ENCODE measurements at regions not wholly inside any gene's neighbourhood (a gene's known extent, or its start where the extent isn't known, plus 50 kb on each side); places are given as distances from the start of the nearest gene placed in this dataset.

DNA sequence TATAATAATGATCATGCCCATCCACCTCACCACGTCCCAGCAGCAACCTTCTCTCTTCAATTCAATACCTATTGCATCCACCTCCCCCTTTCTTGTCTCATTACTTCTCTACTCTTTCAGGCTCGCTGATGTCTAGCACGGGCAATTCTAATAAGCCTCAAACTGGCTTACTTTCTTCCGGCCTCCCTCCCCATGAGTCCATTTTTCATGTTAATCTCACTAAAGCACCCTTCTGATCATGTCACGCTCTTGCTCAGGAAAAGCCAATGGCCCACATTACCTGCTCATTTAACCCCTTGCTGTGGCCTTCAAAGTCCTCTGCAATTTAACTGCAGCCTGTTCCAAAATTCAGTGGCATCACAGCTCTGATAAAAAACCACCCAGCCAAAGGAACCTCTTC lies 105.1 kb downstream of the UTRN start:
- Histone ChIP-seq H3K4me1 (ENCODE audit: control insufficient read depth in 1 of 2, low read depth in 2 of 2) (peaks cover 21 to 31% of the 10 kb centered on the region in 2 donors), H3K9me3 (no peaks in the 10 kb centered on the region), H3K27ac (no peak overlapping the region), H3K36me3 (no peaks in the 10 kb centered on the region), H3K27me3 (replicated peaks; ENCODE audit: insufficient read depth) (no peaks in the 10 kb centered on the region), H3K4me3 (no peak overlapping the region)
- ATAC-seq (ENCODE audit: insufficient number of reproducible peaks, low FRiP score, low read depth): no peak
- TF ChIP-seq CTCF (IDR thresholded peaks at IDR 0.05): no peak
- no peak for DNase-seq (ENCODE audit: low spot score)

DNA sequence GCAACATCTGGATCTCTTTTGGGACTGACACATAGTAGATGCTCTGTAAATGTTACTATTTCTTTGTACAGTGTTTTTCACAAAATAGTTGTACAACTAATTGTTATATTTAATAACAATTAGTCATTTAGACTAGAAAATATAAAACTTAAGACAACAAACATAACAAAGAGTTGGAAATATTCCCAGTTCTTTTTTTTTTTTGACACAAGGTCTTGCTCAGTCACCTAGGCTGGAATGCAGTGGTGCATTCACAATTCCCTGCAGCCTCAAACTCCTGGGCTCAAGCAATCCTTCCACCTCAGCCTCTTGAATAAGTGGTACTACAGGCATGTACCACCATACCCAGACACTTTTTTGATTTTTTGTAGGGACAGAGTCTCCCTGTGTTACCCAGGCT lies 105.8 kb downstream of the UTRN start:
- Histone ChIP-seq H3K36me3 (no peaks in the 10 kb centered on the region), H3K27me3 (replicated peaks; ENCODE audit: insufficient read depth) (no peaks in the 10 kb centered on the region), H3K9me3 (no peaks in the 10 kb centered on the region), H3K4me3 (no peak overlapping the region), H3K27ac (no peak overlapping the region), H3K4me1 (ENCODE audit: control insufficient read depth in 1 of 2, low read depth in 2 of 2) (peaks cover 23 to 27% of the 10 kb centered on the region in 2 donors)
- ATAC-seq (ENCODE audit: insufficient number of reproducible peaks, low FRiP score, low read depth) (no peak), DNase-seq (ENCODE audit: low spot score) (no peak)
- no peak for TF ChIP-seq CTCF (IDR thresholded peaks at IDR 0.05)

GRCh38 chr6:144392536-144392935 lies 107.4 kb downstream of the UTRN start:
- TF ChIP-seq CTCF (IDR thresholded peaks at IDR 0.05): no peak
- Histone ChIP-seq H3K27me3 (replicated peaks; ENCODE audit: insufficient read depth) (no peaks in the 10 kb centered on the region), H3K36me3 (no peaks in the 10 kb centered on the region), H3K4me1 (ENCODE audit: control insufficient read depth in 1 of 2, low read depth in 2 of 2) (peaks cover 9 to 12% of the 10 kb centered on the region in 2 donors), H3K9me3 (no peaks in the 10 kb centered on the region), H3K4me3 (no peak overlapping the region), H3K27ac (no peak overlapping the region)
- ATAC-seq (ENCODE audit: insufficient number of reproducible peaks, low FRiP score, low read depth): no peak
- DNase-seq (ENCODE audit: low spot score): no peak

GRCh38 chr6:144394210-144394609 lies 109.1 kb downstream of the UTRN start:
- Histone ChIP-seq H3K27me3 (replicated peaks; ENCODE audit: insufficient read depth) (no peaks in the 10 kb centered on the region), H3K9me3 (no peaks in the 10 kb centered on the region), H3K36me3 (no peaks in the 10 kb centered on the region), H3K4me1 (ENCODE audit: control insufficient read depth in 1 of 2, low read depth in 2 of 2) (peaks cover 6 to 9% of the 10 kb centered on the region in 2 donors), H3K4me3 (no peak overlapping the region), H3K27ac (no peak overlapping the region)
- ATAC-seq (ENCODE audit: insufficient number of reproducible peaks, low FRiP score, low read depth) (no peak), DNase-seq (ENCODE audit: low spot score) (no peak)
- TF ChIP-seq CTCF (IDR thresholded peaks at IDR 0.05): no peak

DNA sequence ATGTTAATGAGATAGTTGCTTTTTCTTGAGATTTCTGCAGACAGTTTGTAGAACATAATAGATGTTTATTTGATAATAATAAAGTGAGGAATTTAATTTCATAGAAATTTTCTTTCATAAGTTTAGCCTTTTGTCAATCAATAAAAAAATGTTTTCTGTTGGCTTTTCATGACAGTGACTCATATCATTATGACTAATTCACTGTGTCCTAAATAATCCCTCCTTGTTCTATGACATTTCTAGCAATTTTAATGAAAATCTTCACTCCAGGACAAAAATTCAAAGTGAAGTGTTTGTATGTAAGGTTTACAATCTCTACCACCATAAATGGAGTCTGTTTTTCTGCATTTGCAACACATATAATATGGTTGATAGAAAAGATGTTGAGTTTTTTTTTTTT lies 109.9 kb downstream of the UTRN start:
- DNase-seq (ENCODE audit: low spot score): no peak
- Histone ChIP-seq H3K36me3 (no peaks in the 10 kb centered on the region), H3K4me1 (ENCODE audit: control insufficient read depth in 1 of 2, low read depth in 2 of 2) (peaks cover 6 to 9% of the 10 kb centered on the region in 2 donors), H3K27me3 (replicated peaks; ENCODE audit: insufficient read depth) (no peaks in the 10 kb centered on the region), H3K9me3 (no peaks in the 10 kb centered on the region), H3K4me3 (no peak overlapping the region), H3K27ac (no peak overlapping the region)
- no peak for ATAC-seq (ENCODE audit: insufficient number of reproducible peaks, low FRiP score, low read depth)
- TF ChIP-seq CTCF (IDR thresholded peaks at IDR 0.05): no peak
